OCI-LY7 (cell line): ENCODE measurements at regions not wholly inside any gene's neighbourhood (a gene's known extent, or its start where the extent isn't known, plus 50 kb on each side); places are given as distances from the start of the nearest gene placed in this dataset.

ENCODE experiments used
- BruUV-seq: library from RNA; stranded (reverse); fragments of 400-500 nt; replicated peaks from 2 replicates; lab custom pipeline; 2021; lab: Mats Ljungman, UMichigan
- CTCF ChIA-PET: fragments of 300-600 bp; sonication (Branson Sonifier 250); formaldehyde crosslinking; loops from one replicate; lab custom pipeline; 2022; ENCODE audit warnings: antibody characterized with exemption; ENCODE audit not compliant: unreplicated experiment; lab: Charles Lee
- POLR2A ChIA-PET: fragments of 300-600 bp; sonication (Branson Sonifier 250); formaldehyde crosslinking; loops from one replicate; lab custom pipeline; 2022; ENCODE audit warnings: antibody characterized with exemption; lab: Charles Lee
- DNase-seq: peaks from one replicate; pipeline ENCODE4 v3.0.0-alpha.2; 2015; ENCODE audit warnings: low spot score
- H2AFZ ChIP-seq: fragments of 200-600 bp; sonication (generic), shearing (Covaris generic); 2 replicates; pipeline ENCODE4 v1.6.1; 2014; ENCODE audit warnings: mild to moderate bottlenecking, antibody characterized with exemption, low read length, moderate library complexity
- H3K27ac ChIP-seq: fragments of 200-600 bp; sonication (generic); 2 replicates; pipeline ENCODE4 v1.5.1; 2014; ENCODE audit warnings: mixed run types, low read depth, mild to moderate bottlenecking, moderate library complexity, low read length, inconsistent platforms; ENCODE audit not compliant: poor library complexity, severe bottlenecking
- H3K36me3 ChIP-seq: fragments of 200-600 bp; sonication (generic); 2 replicates; pipeline ENCODE4 v1.6.1; 2014; ENCODE audit warnings: mild to moderate bottlenecking, antibody characterized with exemption, low read length, moderate library complexity, mixed read lengths; ENCODE audit not compliant: insufficient read depth
- H3K4me1 ChIP-seq: fragments of 200-600 bp; sonication (generic); 2 replicates; pipeline ENCODE4 v1.5.1; 2014; ENCODE audit warnings: mild to moderate bottlenecking, low read length; ENCODE audit not compliant: insufficient read depth, poor library complexity, severe bottlenecking
- H3K4me2 ChIP-seq: fragments of 200-600 bp; sonication (generic); 2 replicates; pipeline ENCODE4 v1.6.1; 2014; ENCODE audit warnings: mild to moderate bottlenecking, low read length
- H3K4me3 ChIP-seq: fragments of 200-600 bp; sonication (generic); 2 replicates; pipeline ENCODE4 v1.5.1; 2014; ENCODE audit warnings: mild to moderate bottlenecking, low read depth, low read length; ENCODE audit not compliant: poor library complexity, severe bottlenecking
- H3K79me2 ChIP-seq: fragments of 200-600 bp; sonication (generic); 2 replicates; pipeline ENCODE4 v1.6.1; 2016; ENCODE audit warnings: low read depth, mild to moderate bottlenecking, low read length, moderate library complexity, mixed read lengths; ENCODE audit not compliant: insufficient read depth
- H3K9me2 ChIP-seq: fragments of 200-600 bp; sonication (generic); 2 replicates; pipeline ENCODE4 v1.6.1; 2016; ENCODE audit warnings: mild to moderate bottlenecking, low read length, mixed read lengths; ENCODE audit not compliant: insufficient read depth
- H3K9me3 ChIP-seq: fragments of 200-600 bp; sonication (generic); 2 replicates; pipeline ENCODE4 v1.6.1; 2014; ENCODE audit warnings: mild to moderate bottlenecking, mixed run types, low read length, mixed read lengths
- H4K20me1 ChIP-seq: fragments of 200-600 bp; sonication (generic); 2 replicates; pipeline ENCODE4 v1.6.1; 2014; ENCODE audit warnings: mild to moderate bottlenecking, antibody characterized with exemption, low read length, moderate library complexity, mixed read lengths; ENCODE audit not compliant: insufficient read depth
- CTCF ChIP-seq: fragments of 200-600 bp; sonication (generic); conservative IDR thresholded peaks from 2 replicates; pipeline ENCODE4 v1.5.1; 2014; ENCODE audit warnings: mild to moderate bottlenecking, antibody characterized with exemption, low read length, moderate library complexity, mixed read lengths
- EZH2phosphoT487 ChIP-seq: fragments of 200-600 bp; sonication (generic); IDR thresholded peaks from 2 replicates; pipeline ENCODE4 v1.6.1; 2018; ENCODE audit warnings: low read depth, borderline replicate concordance, mild to moderate bottlenecking, mixed run types, antibody characterized with exemption, low read length, moderate library complexity, mixed read lengths
- intact Hi-C: fragments of 100-400 bp; cut with micrococcal nuclease; formaldehyde crosslinking; loops from one replicate; pipeline ENCODE4 v1.10.0; 2022; ENCODE audit not compliant: unreplicated experiment

DNA sequence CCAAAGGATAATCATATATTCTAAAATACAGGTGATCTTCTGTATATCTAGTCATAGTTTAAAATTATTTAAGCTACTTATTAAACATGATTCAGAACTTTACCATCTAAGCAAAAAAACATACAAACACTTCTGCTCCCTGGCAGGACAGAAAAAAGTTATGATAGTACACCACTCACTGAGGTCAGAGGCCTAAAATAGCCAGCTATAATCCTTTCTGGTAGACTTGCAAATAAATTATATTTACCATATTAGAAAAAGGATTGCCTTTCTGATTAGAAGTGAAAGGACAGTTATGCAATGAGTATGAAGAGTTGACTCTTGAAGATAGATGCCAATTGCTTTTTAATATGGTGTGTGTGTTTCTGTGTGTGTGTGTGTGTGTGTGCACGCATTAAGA is 207.4 kb downstream of the BMP2 start:
- no peak for DNase-seq
- Histone ChIP-seq H3K9me3 (no peaks in the 10 kb centered on the region), H3K4me2 (no peak overlapping the region), H3K36me3 (no peaks in the 10 kb centered on the region), H3K27ac (no peak overlapping the region), H3K79me2 (no peaks in the 10 kb centered on the region), H3K4me1 (no peaks in the 10 kb centered on the region), H3K4me3 (no peak overlapping the region), H2AFZ (no peak overlapping the region), H4K20me1 (no peaks in the 10 kb centered on the region), H3K9me2 (0 out of 2 replicates have a peak, but pooled peaks cover 4% of the 10 kb centered on the region)
- no peak for TF ChIP-seq EZH2phosphoT487
- no peak for TF ChIP-seq CTCF
- ChIA-PET POLR2A (no interaction called here), CTCF (no interaction called here)
- intact Hi-C loops, result no loop called here
- BruUV-seq, result no TSS peak

- no peak for DNase-seq
- Histone ChIP-seq H2AFZ (no peak overlapping the region), H3K79me2 (no peaks in the 10 kb centered on the region), H3K4me2 (no peak overlapping the region), H3K4me1 (no peaks in the 10 kb centered on the region), H3K4me3 (no peak overlapping the region), H3K36me3 (no peaks in the 10 kb centered on the region), H3K9me3 (no peaks in the 10 kb centered on the region), H4K20me1 (no peaks in the 10 kb centered on the region), H3K9me2 (0 out of 2 replicates have a peak, but pooled peaks cover 4% of the 10 kb centered on the region), H3K27ac (no peak overlapping the region)
- ChIA-PET CTCF (no interaction called here), POLR2A (no interaction called here)
- TF ChIP-seq CTCF, result no peak
- no peak for TF ChIP-seq EZH2phosphoT487
- BruUV-seq, result no TSS peak
- intact Hi-C loops, result no loop called here
These were observed 207.8 kb downstream of the BMP2 start for GRCh38 chr20:6975311-6975710.

DNA sequence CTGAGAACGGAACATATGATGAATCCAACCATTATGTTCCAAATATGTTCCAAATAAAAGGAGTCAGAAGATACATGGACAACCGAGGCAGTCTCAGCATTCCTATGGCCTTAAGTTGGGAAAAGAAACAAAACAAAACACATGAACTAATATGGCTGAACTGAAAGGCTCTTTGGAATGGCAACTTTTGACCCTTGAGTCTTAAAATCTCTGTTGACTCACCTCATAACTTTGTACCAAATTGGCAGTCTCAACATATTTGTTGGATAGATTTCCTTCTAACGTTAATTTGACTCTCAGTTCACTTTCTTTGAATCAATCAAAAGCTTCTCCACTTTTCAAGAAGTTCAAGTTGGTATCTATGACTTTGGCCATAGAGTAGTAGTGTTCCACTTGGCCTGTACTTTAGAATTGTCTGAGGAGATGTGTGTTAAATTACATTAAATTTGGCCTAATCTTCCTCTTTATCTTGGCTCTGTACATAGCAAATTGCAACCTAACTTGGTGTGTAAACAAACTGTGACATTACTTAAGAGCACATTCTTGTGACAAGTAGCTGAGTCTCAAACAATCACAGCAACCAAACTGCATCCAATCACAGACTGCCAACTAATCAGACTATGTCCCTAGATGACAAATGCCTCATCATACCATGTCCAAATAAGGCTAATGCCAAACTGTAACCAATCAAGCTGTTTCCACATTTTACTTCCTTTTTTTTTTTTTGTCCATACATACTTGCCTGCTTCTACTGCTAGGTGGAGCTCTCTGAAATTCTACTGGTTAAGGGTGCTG is 208.8 kb downstream of the BMP2 start:
- no TSS peak for BruUV-seq

More for the DNA sequence above, 208.8 kb downstream of the BMP2 start:
- intact Hi-C loops, result no loop called here
- no peak overlapping the region for H3K4me2 ChIP-seq
- no peaks in the 10 kb centered on the region for H3K36me3 ChIP-seq
- H4K20me1 ChIP-seq, result no peaks in the 10 kb centered on the region
- DNase-seq, result no peak
- H3K79me2 ChIP-seq, result no peaks in the 10 kb centered on the region
- 0 out of 2 replicates have a peak, but pooled peaks cover 4% of the 10 kb centered on the region for H3K9me2 ChIP-seq
- H3K4me1 ChIP-seq, result no peaks in the 10 kb centered on the region
- no peak overlapping the region for H2AFZ ChIP-seq
- H3K27ac ChIP-seq, result no peak overlapping the region
- TF ChIP-seq EZH2phosphoT487, result no peak
- no peak for TF ChIP-seq CTCF
- ChIA-PET POLR2A (no interaction called here), CTCF (no interaction called here)
- no peaks in the 10 kb centered on the region for H3K9me3 ChIP-seq
- H3K4me3 ChIP-seq, result no peak overlapping the region
